ENCODE measurements at regions not wholly inside any gene's neighbourhood (a gene's known extent, or its start where the extent isn't known, plus 50 kb on each side); places are given as distances from the start of the nearest gene placed in this dataset.

DNA sequence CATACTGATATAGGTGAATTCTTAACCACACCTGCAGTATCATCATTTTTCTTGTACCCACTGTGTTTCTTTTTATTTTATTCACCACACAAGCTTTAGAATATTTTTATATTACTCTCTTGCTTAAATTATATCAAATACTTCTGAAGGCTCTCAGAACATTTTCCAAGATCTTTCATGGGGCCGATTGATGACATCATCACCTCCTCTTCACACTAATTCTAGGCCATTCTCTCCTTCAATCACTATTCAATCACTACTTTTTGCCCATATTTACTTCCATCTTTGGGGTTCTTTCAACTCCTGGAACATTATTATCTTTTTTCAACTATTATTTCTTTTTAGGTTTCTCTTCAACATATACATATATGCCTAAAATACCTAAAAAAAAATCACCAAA is 1438.8 kb upstream of the ALCAM start:
- no peaks in the 10 kb centered on the region for H3K36me3 ChIP-seq
- H3K4me3 ChIP-seq, result no peak overlapping the region
- Mint-ChIP-seq H3K4me3 (no peak overlapping the region), H3K4me1 (peaks cover 5% of the 10 kb centered on the region), H3K27me3 (ENCODE audit: insufficient read depth, low read depth) (no peaks in the 10 kb centered on the region), H3K27ac (no peak overlapping the region), H3K36me3 (no peaks in the 10 kb centered on the region), H3K9me3 (peaks cover 3% of the 10 kb centered on the region)
- no peaks in the 10 kb centered on the region for H3K79me2 ChIP-seq (ENCODE audit: low read depth)
- H3K9me3 ChIP-seq (ENCODE audit: low read depth), result no peaks in the 10 kb centered on the region
- no peak overlapping the region for H2AFZ ChIP-seq (replicated peaks)
- TF ChIP-seq EZH2 (IDR thresholded peaks at IDR 0.05) (no peak), EZH2phosphoT487 (IDR thresholded peaks at IDR 0.05) (no peak)
- H3K4me2 ChIP-seq, result no peak overlapping the region
- H3K27me3 ChIP-seq, result no peaks in the 10 kb centered on the region
- no peaks in the 10 kb centered on the region for H4K20me1 ChIP-seq (ENCODE audit: low read depth)
- H3F3A ChIP-seq (ENCODE audit: low read depth), result no peaks in the 10 kb centered on the region
- no peak overlapping the region for H3K27ac ChIP-seq
- H3K9ac ChIP-seq, result no peak overlapping the region
- H3K4me1 ChIP-seq, result no peaks in the 10 kb centered on the region
- no peak for DNase-seq (ENCODE audit: low spot score)

DNA sequence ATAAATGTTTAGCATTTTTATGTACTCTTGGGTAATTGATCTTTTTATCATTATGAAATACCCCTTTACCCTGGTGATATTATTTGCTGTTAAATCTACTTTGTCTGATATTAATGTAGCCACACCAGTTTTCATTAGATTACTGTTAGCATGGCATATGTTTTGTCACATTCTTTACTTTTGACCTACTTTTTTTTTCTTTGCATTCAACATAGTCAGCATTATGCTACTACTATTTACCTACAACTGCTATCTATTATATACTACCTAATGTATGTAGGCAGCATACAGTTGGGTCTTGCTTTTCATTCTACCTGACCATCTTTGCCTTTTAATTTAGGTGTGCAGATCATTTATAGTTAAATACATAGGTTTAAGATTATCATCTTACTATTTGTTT is 1429.6 kb upstream of the ALCAM start:
- Mint-ChIP-seq H3K4me3 (no peak overlapping the region), H3K27ac (no peak overlapping the region), H3K27me3 (ENCODE audit: insufficient read depth, low read depth) (no peaks in the 10 kb centered on the region), H3K9me3 (peaks cover 3% of the 10 kb centered on the region), H3K36me3 (no peaks in the 10 kb centered on the region), H3K4me1 (no peaks in the 10 kb centered on the region)
- no peak overlapping the region for H3K4me3 ChIP-seq
- H3F3A ChIP-seq (ENCODE audit: low read depth), result no peaks in the 10 kb centered on the region
- H3K27me3 ChIP-seq, result no peaks in the 10 kb centered on the region
- no peak overlapping the region for H3K27ac ChIP-seq
- H2AFZ ChIP-seq (replicated peaks), result no peak overlapping the region
- no peaks in the 10 kb centered on the region for H3K79me2 ChIP-seq (ENCODE audit: low read depth)
- no peak for TF ChIP-seq EZH2 (IDR thresholded peaks at IDR 0.05)
- TF ChIP-seq, protein P1, sequence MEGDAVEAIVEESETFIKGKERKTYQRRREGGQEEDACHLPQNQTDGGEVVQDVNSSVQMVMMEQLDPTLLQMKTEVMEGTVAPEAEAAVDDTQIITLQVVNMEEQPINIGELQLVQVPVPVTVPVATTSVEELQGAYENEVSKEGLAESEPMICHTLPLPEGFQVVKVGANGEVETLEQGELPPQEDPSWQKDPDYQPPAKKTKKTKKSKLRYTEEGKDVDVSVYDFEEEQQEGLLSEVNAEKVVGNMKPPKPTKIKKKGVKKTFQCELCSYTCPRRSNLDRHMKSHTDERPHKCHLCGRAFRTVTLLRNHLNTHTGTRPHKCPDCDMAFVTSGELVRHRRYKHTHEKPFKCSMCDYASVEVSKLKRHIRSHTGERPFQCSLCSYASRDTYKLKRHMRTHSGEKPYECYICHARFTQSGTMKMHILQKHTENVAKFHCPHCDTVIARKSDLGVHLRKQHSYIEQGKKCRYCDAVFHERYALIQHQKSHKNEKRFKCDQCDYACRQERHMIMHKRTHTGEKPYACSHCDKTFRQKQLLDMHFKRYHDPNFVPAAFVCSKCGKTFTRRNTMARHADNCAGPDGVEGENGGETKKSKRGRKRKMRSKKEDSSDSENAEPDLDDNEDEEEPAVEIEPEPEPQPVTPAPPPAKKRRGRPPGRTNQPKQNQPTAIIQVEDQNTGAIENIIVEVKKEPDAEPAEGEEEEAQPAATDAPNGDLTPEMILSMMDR (IDR thresholded peaks at IDR 0.05), result no peak
- TF ChIP-seq EZH2phosphoT487 (IDR thresholded peaks at IDR 0.05), result no peak
- no peaks in the 10 kb centered on the region for H4K20me1 ChIP-seq (ENCODE audit: low read depth)
- H3K36me3 ChIP-seq, result no peaks in the 10 kb centered on the region
- H3K9ac ChIP-seq, result no peak overlapping the region
- DNase-seq (ENCODE audit: low spot score), result no peak
- H3K9me3 ChIP-seq (ENCODE audit: low read depth), result no peaks in the 10 kb centered on the region
- H3K4me2 ChIP-seq, result no peak overlapping the region
- no peaks in the 10 kb centered on the region for H3K4me1 ChIP-seq

DNA sequence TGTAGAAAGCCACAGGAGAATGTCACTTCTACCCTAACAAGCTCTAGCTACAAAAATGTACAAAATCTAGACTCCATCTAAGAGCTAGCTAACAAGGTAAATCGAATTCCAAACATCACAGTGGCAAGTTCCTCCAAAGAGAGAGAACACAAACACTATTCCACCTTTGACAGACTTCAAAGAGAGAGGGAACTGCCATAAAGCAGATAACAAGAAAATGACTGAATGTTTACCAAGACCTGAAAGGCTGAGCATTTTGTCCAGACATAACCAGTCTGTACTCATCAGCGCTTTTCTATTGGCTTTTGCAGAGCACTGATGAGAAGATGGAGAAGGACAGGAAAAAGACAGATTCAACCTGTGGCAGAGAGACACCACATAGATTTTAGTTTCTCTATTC is 1419.6 kb upstream of the ALCAM start:
- Histone ChIP-seq H3K27ac (no peak overlapping the region), H3K27me3 (no peaks in the 10 kb centered on the region), H3K4me2 (no peak overlapping the region), H3K4me1 (no peaks in the 10 kb centered on the region), H3F3A (ENCODE audit: low read depth) (no peaks in the 10 kb centered on the region), H3K36me3 (no peaks in the 10 kb centered on the region), H4K20me1 (ENCODE audit: low read depth) (no peaks in the 10 kb centered on the region), H3K79me2 (ENCODE audit: low read depth) (no peaks in the 10 kb centered on the region), H2AFZ (replicated peaks) (peak overlapping the region; percentile 78), H3K9me3 (ENCODE audit: low read depth) (no peaks in the 10 kb centered on the region), H3K4me3 (no peak overlapping the region), H3K9ac (no peak overlapping the region)
- no peak for DNase-seq (ENCODE audit: low spot score)
- H3K4me1 Mint-ChIP-seq, result no peaks in the 10 kb centered on the region
- no peaks in the 10 kb centered on the region for H3K9me3 Mint-ChIP-seq
- H3K27ac Mint-ChIP-seq, result no peak overlapping the region
- no peaks in the 10 kb centered on the region for H3K36me3 Mint-ChIP-seq
- no peaks in the 10 kb centered on the region for H3K27me3 Mint-ChIP-seq (ENCODE audit: insufficient read depth, low read depth)
- TF ChIP-seq EZH2 (IDR thresholded peaks at IDR 0.05) (no peak), EZH2phosphoT487 (IDR thresholded peaks at IDR 0.05) (no peak)
- TF ChIP-seq, protein P1 (IDR thresholded peaks at IDR 0.05), result no peak
- no peak overlapping the region for H3K4me3 Mint-ChIP-seq

DNA sequence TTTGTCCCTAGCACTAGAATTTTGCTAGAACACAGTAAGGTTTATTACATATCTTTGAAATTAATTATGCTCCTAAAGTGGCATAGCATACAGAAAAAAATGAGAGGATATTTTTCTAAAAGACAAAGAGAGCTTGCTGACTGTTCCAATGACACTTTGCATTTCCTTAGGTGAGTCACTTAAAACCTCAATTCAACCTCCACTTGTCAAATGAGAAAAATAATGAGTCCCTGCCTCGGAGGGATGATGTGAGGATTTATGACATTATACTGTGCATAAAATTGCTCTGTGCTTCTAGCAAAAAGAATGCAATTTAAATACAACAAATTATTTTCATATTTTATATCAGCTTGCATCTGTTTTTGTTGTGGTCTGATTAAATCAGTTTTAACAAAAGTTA is 1417.0 kb upstream of the ALCAM start:
- H3K9me3 Mint-ChIP-seq, result no peaks in the 10 kb centered on the region
- no peak for DNase-seq (ENCODE audit: low spot score)
- Histone ChIP-seq H3K9ac (no peak overlapping the region), H3K9me3 (ENCODE audit: low read depth) (no peaks in the 10 kb centered on the region), H3K27ac (no peak overlapping the region), H3K4me2 (no peak overlapping the region), H4K20me1 (ENCODE audit: low read depth) (no peaks in the 10 kb centered on the region), H3F3A (ENCODE audit: low read depth) (no peaks in the 10 kb centered on the region), H3K36me3 (no peaks in the 10 kb centered on the region), H3K4me3 (no peak overlapping the region), H3K27me3 (no peaks in the 10 kb centered on the region), H3K4me1 (no peaks in the 10 kb centered on the region), H2AFZ (replicated peaks) (no peak overlapping the region), H3K79me2 (ENCODE audit: low read depth) (no peaks in the 10 kb centered on the region)
- H3K27ac Mint-ChIP-seq, result no peak overlapping the region
- no peaks in the 10 kb centered on the region for H3K36me3 Mint-ChIP-seq
- H3K4me1 Mint-ChIP-seq, result no peaks in the 10 kb centered on the region
- no peak overlapping the region for H3K4me3 Mint-ChIP-seq
- H3K27me3 Mint-ChIP-seq (ENCODE audit: insufficient read depth, low read depth), result no peaks in the 10 kb centered on the region
- TF ChIP-seq, protein P1 (IDR thresholded peaks at IDR 0.05), result no peak
- TF ChIP-seq EZH2 (IDR thresholded peaks at IDR 0.05) (no peak), EZH2phosphoT487 (IDR thresholded peaks at IDR 0.05) (no peak)

All from neural progenitor cell (in vitro differentiated cells).